Naive thymus-derived CD4-positive, alpha-beta T cell (primary cell): ENCODE measurements at regions not wholly inside any gene's neighbourhood (a gene's known extent, or its start where the extent isn't known, plus 50 kb on each side); places are given as distances from the start of the nearest gene placed in this dataset.
A peak's percentile ranks its signal among the peaks of the same experiment; 100 is the strongest.

Experiments used
- ATAC-seq: fragments of 150-1000 bp; cut with Tn5 transposase; 2 replicates; pipeline ENCODE4 v1.10.0; 2021; ENCODE audit warnings: mild to moderate bottlenecking, moderate library complexity
- CTCF ChIA-PET: fragments of 350-600 bp; sonication (Branson Sonifier 250); formaldehyde crosslinking; loops from one replicate; lab custom pipeline; 2021; ENCODE audit warnings: antibody characterized with exemption; lab: Charles Lee
- POLR2A ChIA-PET: fragments of 350-600 bp; sonication (Branson Sonifier 250); formaldehyde crosslinking; loops from one replicate; lab custom pipeline; 2021; ENCODE audit warnings: antibody characterized with exemption, inconsistent platforms; lab: Charles Lee
- DNase-seq, 9 donors: peaks; one replicate each; pipeline versions ENCODE4 v3.0.0 to v3.0.0-alpha.2; 2020 to 2022; ENCODE audit warnings: mixed read lengths in 1 of 9
- H3K27ac ChIP-seq: one replicate; pipeline ENCODE4 v1.7.0; 2013; ENCODE audit warnings: mild to moderate bottlenecking, low read depth, low read length, moderate library complexity
- H3K27me3 ChIP-seq, 2 donors: one replicate each; pipeline ENCODE4 v1.7.0; 2013; ENCODE audit warnings: low read length in 2 of 2, mild to moderate bottlenecking in 2 of 2, moderate library complexity in 2 of 2; ENCODE audit not compliant: control insufficient read depth in 2 of 2, insufficient read depth in 2 of 2
- H3K36me3 ChIP-seq, 3 experiments: 1 replicate in 2 of 3; 2 replicates in 1 of 3; pipeline ENCODE4 v1.7.0; 2013; ENCODE audit warnings: low read length in 3 of 3, mild to moderate bottlenecking in 3 of 3, moderate library complexity in 1 of 3; ENCODE audit not compliant: insufficient read depth in 3 of 3, control insufficient read depth in 2 of 3
- H3K4me1 ChIP-seq, 2 donors: one replicate each; pipeline ENCODE4 v1.7.0; 2013; ENCODE audit warnings: low read length in 2 of 2, mild to moderate bottlenecking in 2 of 2, moderate library complexity in 1 of 2; ENCODE audit not compliant: control insufficient read depth in 2 of 2, insufficient read depth in 2 of 2
- H3K4me3 ChIP-seq: 2 replicates; pipeline ENCODE4 v1.7.0; 2013; ENCODE audit warnings: mild to moderate bottlenecking, low read length
- H3K9me3 ChIP-seq, 3 experiments: 1 replicate in 2 of 3; 2 replicates in 1 of 3; pipeline ENCODE4 v1.7.0; 2013; ENCODE audit warnings: low read length in 3 of 3; ENCODE audit not compliant: control insufficient read depth in 2 of 3
- H3K27ac Mint-ChIP-seq, 9 donors: one replicate each; pipeline ENCODE4 v1.8.0; 2020 to 2022; ENCODE audit warnings: mixed read lengths in 9 of 9, mild to moderate bottlenecking in 8 of 9, moderate library complexity in 5 of 9, inconsistent platforms in 2 of 9
- H3K27me3 Mint-ChIP-seq, 5 donors: one replicate each; pipeline ENCODE4 v1.8.0; 2021 to 2022; ENCODE audit warnings: mixed read lengths in 5 of 5, mild to moderate bottlenecking in 1 of 5
- H3K36me3 Mint-ChIP-seq, 5 donors: one replicate each; pipeline ENCODE4 v1.8.0; 2020 to 2022; ENCODE audit warnings: mixed read lengths in 5 of 5, mild to moderate bottlenecking in 3 of 5, inconsistent platforms in 1 of 5
- H3K4me1 Mint-ChIP-seq, 7 donors: one replicate each; pipeline ENCODE4 v1.8.0; 2020 to 2022; ENCODE audit warnings: mixed read lengths in 7 of 7, mild to moderate bottlenecking in 3 of 7, inconsistent platforms in 1 of 7
- H3K4me3 Mint-ChIP-seq, 10 donors: one replicate each; pipeline ENCODE4 v1.8.0; 2020 to 2022; ENCODE audit warnings: mild to moderate bottlenecking in 10 of 10, mixed read lengths in 10 of 10, moderate library complexity in 6 of 10, inconsistent platforms in 2 of 10
- H3K9me3 Mint-ChIP-seq, 11 donors: one replicate each; pipeline ENCODE4 v1.8.0; 2020 to 2022; ENCODE audit warnings: mixed read lengths in 11 of 11, mild to moderate bottlenecking in 4 of 11, inconsistent platforms in 1 of 11, moderate library complexity in 1 of 11
- intact Hi-C, 2 donors: fragments of 100-400 bp; cut with micrococcal nuclease; formaldehyde crosslinking; loops; one replicate each; pipeline ENCODE4 v1.15.1; 2023

- Histone ChIP-seq H3K27ac (no peak overlapping the region), H3K4me1 (no peaks in the 10 kb centered on the region), H3K36me3 (no peaks in the 10 kb centered on the region), H3K27me3 (no peaks in the 10 kb centered on the region), H3K9me3 (no peaks in the 10 kb centered on the region), H3K4me3 (no peak overlapping the region)
- intact Hi-C loops = no loop called here
- ChIA-PET CTCF (no interaction called here), POLR2A (no interaction called here)
- Mint-ChIP-seq H3K4me1 (no peaks in the 10 kb centered on the region), H3K27me3 (no peaks in the 10 kb centered on the region), H3K4me3 (no peak overlapping the region), H3K9me3 (peaks cover 0 to 13% (median 0%) of the 10 kb centered on the region in 11 donors), H3K27ac (no peak overlapping the region), H3K36me3 (no peaks in the 10 kb centered on the region)
- no peak for ATAC-seq
- DNase-seq = no peak
These were observed 459.9 kb downstream of the TBC1D32 start for GRCh38 chr6:120874422-120874821.

DNA sequence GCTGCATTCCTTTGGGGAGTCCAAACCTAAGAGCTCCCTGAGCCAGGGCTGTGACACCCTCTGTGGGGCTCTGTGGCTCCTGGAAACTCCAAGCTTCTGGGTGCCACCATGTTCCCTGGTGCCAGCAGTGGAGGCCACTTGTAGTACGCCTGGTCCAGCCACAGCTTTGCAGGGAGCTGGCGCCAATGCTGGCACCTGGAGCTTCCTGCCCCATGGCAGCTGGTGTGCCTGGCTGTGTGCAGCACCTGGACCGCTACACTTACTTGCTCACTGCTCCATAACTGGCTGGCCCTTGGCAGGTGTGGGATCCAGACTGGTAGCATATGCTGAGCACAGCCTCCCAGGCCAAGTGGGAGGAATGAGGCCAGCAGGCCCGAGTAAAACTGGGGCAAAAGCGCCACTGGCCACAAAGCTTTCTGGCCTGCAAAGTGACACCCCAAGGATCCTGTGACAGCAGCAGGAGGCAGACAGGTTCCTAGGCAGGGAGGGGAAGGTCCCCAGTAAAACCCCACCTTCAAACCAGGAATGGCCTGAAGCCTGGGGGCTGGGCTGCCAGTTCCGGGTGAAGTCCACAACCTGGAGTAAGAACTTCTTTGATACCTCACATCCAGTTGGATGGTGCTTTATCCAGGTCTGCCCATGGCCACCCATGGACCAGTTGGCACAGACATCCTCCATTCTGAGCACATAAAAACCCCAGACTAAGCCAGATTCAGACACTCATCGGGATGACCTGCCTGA is 461.0 kb downstream of the TBC1D32 start:
- intact Hi-C loops = no loop called here
- Histone ChIP-seq H3K27me3 (no peaks in the 10 kb centered on the region), H3K9me3 (no peaks in the 10 kb centered on the region), H3K4me1 (no peaks in the 10 kb centered on the region), H3K4me3 (no peak overlapping the region), H3K27ac (no peak overlapping the region), H3K36me3 (no peaks in the 10 kb centered on the region)
- ATAC-seq (no peak), DNase-seq (no peak)
- CTCF ChIA-PET = no interaction called here
- Mint-ChIP-seq H3K4me3 (no peak overlapping the region), H3K27me3 (no peaks in the 10 kb centered on the region), H3K4me1 (no peaks in the 10 kb centered on the region), H3K27ac (no peak overlapping the region), H3K9me3 (peaks cover 0 to 13% (median 0%) of the 10 kb centered on the region in 11 donors), H3K36me3 (no peaks in the 10 kb centered on the region)
- POLR2A ChIA-PET = no interaction called here

- Histone ChIP-seq H3K36me3 (no peaks in the 10 kb centered on the region), H3K4me3 (no peak overlapping the region), H3K4me1 (no peaks in the 10 kb centered on the region), H3K27me3 (no peaks in the 10 kb centered on the region), H3K27ac (no peak overlapping the region), H3K9me3 (no peaks in the 10 kb centered on the region)
- H3K4me1 Mint-ChIP-seq = no peaks in the 10 kb centered on the region
- ChIA-PET POLR2A (no interaction called here), CTCF (no interaction called here)
- H3K4me3 Mint-ChIP-seq = no peak overlapping the region
- ATAC-seq (no peak), DNase-seq (no peak)
- H3K27ac Mint-ChIP-seq = no peak overlapping the region
- H3K27me3 Mint-ChIP-seq = no peaks in the 10 kb centered on the region
- peaks cover 0 to 7% (median 0%) of the 10 kb centered on the region in 11 donors for H3K9me3 Mint-ChIP-seq
- H3K36me3 Mint-ChIP-seq = no peaks in the 10 kb centered on the region
- intact Hi-C loops = no loop called here
These were observed 462.1 kb downstream of the TBC1D32 start for GRCh38 chr6:120872262-120872578.

DNA sequence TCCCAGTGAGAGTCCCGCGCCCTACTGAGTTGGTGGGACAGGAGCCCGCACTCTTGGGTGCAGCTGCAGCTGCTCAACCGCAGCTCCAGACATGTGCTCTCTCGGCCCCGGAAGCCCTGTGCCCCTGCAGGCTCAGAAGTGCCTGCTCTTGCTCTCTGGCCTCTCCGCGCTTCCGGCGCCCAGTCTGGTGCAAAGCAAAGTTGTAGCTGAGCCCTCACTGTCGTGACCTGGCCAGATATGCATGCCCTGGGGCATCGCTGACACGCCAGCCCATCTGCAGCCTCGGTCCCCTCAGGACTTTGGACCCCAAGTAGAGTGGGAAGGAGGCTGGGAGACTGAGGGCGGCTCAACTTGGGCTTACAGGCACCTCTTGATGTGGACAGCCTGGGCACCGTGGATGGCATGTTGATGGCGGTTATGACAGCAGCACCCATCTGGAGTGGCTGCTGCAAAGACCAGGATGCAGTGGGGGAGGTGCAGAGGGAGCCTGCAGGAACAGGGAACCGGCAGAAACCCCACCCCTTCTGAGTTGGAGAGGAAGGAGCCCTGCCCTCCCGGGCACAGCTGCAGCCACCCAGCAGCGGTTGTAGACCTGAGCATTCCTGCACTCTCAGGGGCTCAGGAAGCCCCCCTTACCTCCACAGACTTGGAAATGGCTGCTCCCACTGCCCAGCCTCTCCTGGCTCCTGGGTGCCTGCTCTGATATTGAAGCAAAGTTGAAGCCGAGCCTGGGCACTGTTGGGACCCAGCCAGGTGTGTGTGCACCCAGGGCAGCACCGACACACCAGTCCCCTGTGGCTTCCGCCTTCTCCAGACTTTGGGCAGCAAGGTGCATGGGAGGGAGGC is 462.6 kb downstream of the TBC1D32 start:
- no peaks in the 10 kb centered on the region for H3K36me3 ChIP-seq
- intact Hi-C loops = no loop called here
- ATAC-seq (peak; percentile 14), DNase-seq (no peak)
- no peaks in the 10 kb centered on the region for H3K9me3 ChIP-seq
- Mint-ChIP-seq H3K4me3 (no peak overlapping the region), H3K9me3 (peaks cover 0 to 7% (median 0%) of the 10 kb centered on the region in 11 donors), H3K27me3 (no peaks in the 10 kb centered on the region), H3K4me1 (no peaks in the 10 kb centered on the region), H3K36me3 (no peaks in the 10 kb centered on the region), H3K27ac (no peak overlapping the region)
- no peaks in the 10 kb centered on the region for H3K4me1 ChIP-seq
- POLR2A ChIA-PET = no interaction called here
- H3K27ac ChIP-seq = no peak overlapping the region
- CTCF ChIA-PET = no interaction called here
- no peaks in the 10 kb centered on the region for H3K27me3 ChIP-seq
- H3K4me3 ChIP-seq = no peak overlapping the region

DNA sequence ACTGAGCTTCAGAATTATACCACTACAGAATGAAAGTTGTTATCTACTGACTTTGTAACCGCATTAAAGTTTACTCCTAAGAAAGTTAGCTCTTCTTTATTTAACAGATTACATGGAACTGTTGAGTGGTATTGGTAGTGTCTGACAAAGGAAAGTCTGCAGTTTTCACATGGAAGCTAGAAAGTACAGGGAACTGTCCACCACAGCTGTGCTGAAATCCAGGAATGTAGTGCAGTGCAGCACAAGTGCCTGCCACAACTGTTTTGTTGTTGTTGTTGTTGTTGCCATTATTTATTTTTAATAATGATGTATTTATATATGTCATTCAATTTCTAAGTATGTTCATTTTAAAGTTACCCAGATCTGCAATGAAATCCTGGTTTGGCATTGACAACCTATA is 464.9 kb downstream of the TBC1D32 start:
- no peaks in the 10 kb centered on the region for H3K27me3 ChIP-seq
- Mint-ChIP-seq H3K27me3 (no peaks in the 10 kb centered on the region), H3K4me3 (no peak overlapping the region), H3K36me3 (no peaks in the 10 kb centered on the region), H3K27ac (no peak overlapping the region), H3K9me3 (peaks cover 0 to 7% (median 0%) of the 10 kb centered on the region in 11 donors), H3K4me1 (no peaks in the 10 kb centered on the region)
- ATAC-seq = no peak
- ChIA-PET CTCF (no interaction called here), POLR2A (no interaction called here)
- H3K9me3 ChIP-seq = no peaks in the 10 kb centered on the region
- no peak overlapping the region for H3K27ac ChIP-seq
- H3K4me1 ChIP-seq = no peaks in the 10 kb centered on the region
- no peak overlapping the region for H3K4me3 ChIP-seq
- no peaks in the 10 kb centered on the region for H3K36me3 ChIP-seq
- intact Hi-C loops = no loop called here
- no peak for DNase-seq

DNA sequence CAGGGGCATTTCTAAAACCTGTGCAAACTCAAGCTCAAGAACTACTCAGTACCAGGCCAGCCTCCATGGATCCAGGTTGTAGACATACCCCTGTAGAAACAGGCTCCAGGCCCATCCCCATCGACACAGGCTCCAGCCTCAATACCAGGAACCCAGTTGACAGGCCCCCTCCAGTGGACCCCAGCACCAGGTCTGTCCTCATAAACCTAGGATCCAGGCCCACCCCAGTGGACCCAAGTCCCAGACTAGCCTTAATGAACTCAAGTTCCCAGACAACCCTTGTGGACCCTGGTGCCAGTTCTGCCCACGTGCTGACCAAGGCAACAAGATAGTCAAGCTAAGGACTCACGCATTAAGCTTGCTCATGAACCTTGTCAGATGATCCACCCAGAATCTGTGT is 476.9 kb downstream of the TBC1D32 start:
- ChIA-PET CTCF (no interaction called here), POLR2A (no interaction called here)
- Mint-ChIP-seq H3K36me3 (no peaks in the 10 kb centered on the region), H3K27me3 (no peaks in the 10 kb centered on the region), H3K4me3 (no peak overlapping the region), H3K9me3 (peaks cover 0 to 20% (median 2%) of the 10 kb centered on the region in 11 donors), H3K4me1 (no peaks in the 10 kb centered on the region), H3K27ac (no peak overlapping the region)
- ATAC-seq (no peak), DNase-seq (no peak)
- H3K36me3 ChIP-seq = no peaks in the 10 kb centered on the region
- intact Hi-C loops = no loop called here
- H3K27me3 ChIP-seq = no peaks in the 10 kb centered on the region
- H3K9me3 ChIP-seq = no peaks in the 10 kb centered on the region
- no peaks in the 10 kb centered on the region for H3K4me1 ChIP-seq
- H3K27ac ChIP-seq = no peak overlapping the region
- no peak overlapping the region for H3K4me3 ChIP-seq

DNA sequence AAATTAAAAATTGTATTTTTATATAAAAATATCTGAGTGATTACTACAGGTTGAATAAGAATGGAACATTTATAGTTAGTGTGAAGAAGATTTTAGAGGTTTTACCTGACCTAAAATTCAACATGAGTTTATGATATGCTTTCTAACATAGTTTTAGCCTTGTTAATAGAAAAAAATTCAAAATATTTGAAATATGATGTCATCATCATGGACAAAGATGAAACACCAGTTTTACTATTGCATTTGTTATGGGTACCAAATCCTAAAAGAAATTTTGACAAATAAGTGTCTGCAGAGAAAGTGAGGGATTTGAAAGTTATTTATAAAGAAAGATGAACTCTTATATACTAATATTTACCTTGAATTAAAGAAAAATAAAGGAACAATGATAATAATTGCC is 479.7 kb downstream of the TBC1D32 start:
- no peak for ATAC-seq
- POLR2A ChIA-PET = no interaction called here

More for the DNA sequence above, 479.7 kb downstream of the TBC1D32 start:
- intact Hi-C loops = no loop called here
- no peak for DNase-seq
- no peaks in the 10 kb centered on the region for H3K27me3 ChIP-seq
- Mint-ChIP-seq H3K9me3 (peaks cover 0 to 9% (median 3%) of the 10 kb centered on the region in 11 donors), H3K36me3 (no peaks in the 10 kb centered on the region), H3K4me1 (no peaks in the 10 kb centered on the region), H3K27ac (no peak overlapping the region), H3K4me3 (no peak overlapping the region), H3K27me3 (no peaks in the 10 kb centered on the region)
- CTCF ChIA-PET = no interaction called here
- no peaks in the 10 kb centered on the region for H3K36me3 ChIP-seq
- no peaks in the 10 kb centered on the region for H3K4me1 ChIP-seq
- no peak overlapping the region for H3K4me3 ChIP-seq
- H3K27ac ChIP-seq = no peak overlapping the region
- H3K9me3 ChIP-seq = no peaks in the 10 kb centered on the region
